Endothelial cell of umbilical vein (primary cell): ENCODE measurements at regions not wholly inside any gene's neighbourhood (a gene's known extent, or its start where the extent isn't known, plus 50 kb on each side); places are given as distances from the start of the nearest gene placed in this dataset.

Source experiments
- BruUV-seq: library from RNA; stranded (reverse); fragments of 400-500 nt; replicated peaks from 2 replicates; lab custom pipeline; 2021; lab: Mats Ljungman, UMichigan
- CTCF ChIA-PET: fragments of 300-600, 350-600 bp; sonication (Branson Sonifier 250); formaldehyde crosslinking; loops from one replicate; lab custom pipeline; 2021; ENCODE audit warnings: antibody characterized with exemption, inconsistent platforms; lab: Charles Lee
- POLR2A ChIA-PET: fragments of 300-600, 350-600 bp; sonication (Branson Sonifier 250); formaldehyde crosslinking; loops from one replicate; lab custom pipeline; 2021; ENCODE audit warnings: antibody characterized with exemption, inconsistent platforms; lab: Charles Lee
- DNase-seq: peaks from one replicate; pipeline ENCODE4 v3.0.0-alpha.2; 2011; ENCODE audit warnings: low read depth, low spot score
- FAIRE-seq: peaks from 2 replicates; lab custom pipeline; 2011; peaks lifted over from hg19 to GRCh38; lab: Jason Lieb, UNC
- H2AFZ ChIP-seq: 2 replicates; pipeline ENCODE4 v1.6.0; 2012; ENCODE audit warnings: low read depth, low read length, control low read depth, inconsistent platforms
- H3K27ac ChIP-seq: 2 replicates; pipeline ENCODE4 v1.5.1; 2011; ENCODE audit warnings: low read depth, mild to moderate bottlenecking, control low read depth, low read length, moderate library complexity; ENCODE audit not compliant: insufficient read depth
- H3K27me3 ChIP-seq, 2 experiments: 2 replicates each; pipeline versions ENCODE4 v1.6.0 to v1.6.1; 2011; ENCODE audit warnings: low read length in 2 of 2, mixed read lengths in 1 of 2; ENCODE audit not compliant: control insufficient read depth in 2 of 2, insufficient read depth in 2 of 2
- H3K36me3 ChIP-seq, 2 experiments: 2 replicates in 1 of 2; 3 replicates in 1 of 2; pipeline ENCODE4 v1.5.1; 2011; ENCODE audit warnings: low read length in 2 of 2, mild to moderate bottlenecking in 1 of 2, moderate library complexity in 1 of 2; ENCODE audit not compliant: control insufficient read depth in 2 of 2, insufficient read depth in 2 of 2; ENCODE audit errors: extremely low read depth in 1 of 2
- H3K4me1 ChIP-seq: 3 replicates; pipeline ENCODE4 v1.5.1; 2011; ENCODE audit warnings: mild to moderate bottlenecking, low read length; ENCODE audit not compliant: control insufficient read depth, insufficient read depth; ENCODE audit errors: extremely low read depth
- H3K4me2 ChIP-seq: 2 replicates; pipeline ENCODE4 v1.6.1; 2011; ENCODE audit warnings: low read length, control low read depth, mixed read lengths; ENCODE audit not compliant: insufficient read depth
- H3K4me3 ChIP-seq, 3 experiments: fragments of 200-600 bp in 1 of 3; sonication (generic), shearing (Covaris generic) in 1 of 3; replicated peaks in 1 of 3; 2 replicates each; pipeline ENCODE4 v1.5.1; 2011 to 2016; ENCODE audit warnings: control low read depth in 3 of 3, low read length in 3 of 3, mild to moderate bottlenecking in 2 of 3, inconsistent platforms in 1 of 3, low read depth in 1 of 3, moderate library complexity in 1 of 3; ENCODE audit not compliant: insufficient read depth in 1 of 3
- H3K79me2 ChIP-seq: 2 replicates; pipeline ENCODE4 v1.6.0; 2012; ENCODE audit warnings: low read length, inconsistent platforms; ENCODE audit not compliant: control insufficient read depth, insufficient read depth
- H3K9ac ChIP-seq: replicated peaks from 2 replicates; pipeline ENCODE3; 2011; ENCODE audit warnings: low read length, control low read depth; ENCODE audit not compliant: insufficient read depth; ENCODE audit errors: extremely low read depth
- H3K9me1 ChIP-seq: replicated peaks from 3 replicates; pipeline ENCODE4 v1.6.0; 2011; ENCODE audit warnings: mild to moderate bottlenecking, low read length; ENCODE audit not compliant: control insufficient read depth, insufficient read depth; ENCODE audit errors: extremely low read depth
- H3K9me3 ChIP-seq: replicated peaks from 2 replicates; pipeline ENCODE4 v1.5.1; 2012; ENCODE audit warnings: low read length, inconsistent platforms; ENCODE audit not compliant: control insufficient read depth, insufficient read depth
- H4K20me1 ChIP-seq: replicated peaks from 2 replicates; pipeline ENCODE3; 2011; ENCODE audit warnings: mild to moderate bottlenecking, low read length; ENCODE audit not compliant: control insufficient read depth, insufficient read depth; ENCODE audit errors: extremely low read depth
- EZH2 ChIP-seq: IDR thresholded peaks from 2 replicates; pipeline ENCODE4 v1.6.1; 2012; ENCODE audit warnings: borderline replicate concordance, low read depth, mild to moderate bottlenecking, moderate library complexity, low read length, inconsistent platforms; ENCODE audit not compliant: severe bottlenecking
- FOS ChIP-seq: IDR thresholded peaks from 2 replicates; pipeline ENCODE4 v1.6.1; 2011; ENCODE audit warnings: mild to moderate bottlenecking, low read length, moderate library complexity, borderline replicate concordance; ENCODE audit not compliant: insufficient read depth
- GATA2 ChIP-seq: IDR thresholded peaks from 2 replicates; pipeline ENCODE4 v1.7.0; 2011; ENCODE audit warnings: low read depth, mild to moderate bottlenecking, moderate library complexity, mixed read lengths, low read length; ENCODE audit not compliant: insufficient read length, insufficient read depth
- JUN ChIP-seq: IDR thresholded peaks from 2 replicates; pipeline ENCODE4 v1.6.1; 2011; ENCODE audit warnings: borderline replicate concordance, low read depth; ENCODE audit not compliant: insufficient read length, insufficient read depth
- MYC ChIP-seq: IDR thresholded peaks from one replicate; pipeline ENCODE4 v1.6.1; 2011; ENCODE audit warnings: mild to moderate bottlenecking, low read depth, low read length
- POLR2A ChIP-seq: IDR thresholded peaks from 2 replicates; pipeline ENCODE4 v1.6.1; 2012; ENCODE audit warnings: low read depth, mild to moderate bottlenecking, control low read depth, low read length
- POLR2AphosphoS5 ChIP-seq: IDR thresholded peaks from 2 replicates; pipeline ENCODE4 v1.6.1; 2012; ENCODE audit warnings: low read depth, mild to moderate bottlenecking, control low read depth, low read length, moderate library complexity; ENCODE audit not compliant: insufficient read depth
- dilution Hi-C: fragments of 300-500 bp; cut with MboI; formaldehyde crosslinking; loops from one replicate; pipeline ENCODE4 v1.15.0; 2019; ENCODE audit warnings: low sequenced_read_pairs; ENCODE audit not compliant: extremely low pct_ligation_motif_present
- intact Hi-C: fragments of 100-400 bp; cut with micrococcal nuclease; formaldehyde crosslinking; loops from one replicate; pipeline ENCODE4 v1.10.0; 2022
- TF ChIP-seq, protein P1 (sequence below), 2 donors: IDR thresholded peaks; 1 replicate in 1 of 2; 2 replicates in 1 of 2; pipeline ENCODE4 v1.5.1; 2011; ENCODE audit warnings: low read length in 2 of 2, mild to moderate bottlenecking in 2 of 2, moderate library complexity in 2 of 2, control low read depth in 1 of 2, inconsistent platforms in 1 of 2, low read depth in 1 of 2; ENCODE audit not compliant: insufficient read depth in 1 of 2; ENCODE audit errors: extremely low read depth in 1 of 2
- TF ChIP-seq, protein P2 (sequence below): IDR thresholded peaks from 2 replicates; pipeline ENCODE4 v1.6.1; 2011; ENCODE audit not compliant: insufficient read depth, insufficient read length

DNA sequence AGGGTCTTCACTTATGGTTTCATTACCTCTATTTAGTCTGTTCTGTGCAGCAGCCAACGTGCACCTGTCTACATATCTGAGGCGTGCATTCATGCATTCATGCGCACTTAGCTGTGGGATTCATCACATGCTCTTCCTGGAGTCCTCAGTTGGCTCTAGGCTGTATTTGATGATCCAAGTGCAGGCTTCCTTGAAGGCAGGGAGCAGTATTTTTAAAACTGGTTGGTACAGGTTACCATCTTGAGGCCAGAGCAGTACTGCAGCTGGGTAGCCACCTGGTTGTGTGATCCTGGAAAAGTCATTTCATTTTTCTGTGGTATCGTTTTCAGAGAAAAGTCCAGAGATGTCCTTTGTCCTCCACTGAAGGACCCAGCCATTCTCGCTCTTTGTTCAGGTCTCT lies 109.8 kb downstream of the EN1 start:
- Histone ChIP-seq H3K9ac (no peak overlapping the region), H3K36me3 (no peaks in the 10 kb centered on the region), H3K4me1 (peaks cover 11% of the 10 kb centered on the region), H4K20me1 (no peaks in the 10 kb centered on the region), H3K79me2 (no peaks in the 10 kb centered on the region), H3K9me3 (no peaks in the 10 kb centered on the region), H3K27ac (no peak overlapping the region), H3K4me3 (no peak overlapping the region), H2AFZ (no peak overlapping the region), H3K4me2 (no peak overlapping the region), H3K9me1 (no peaks in the 10 kb centered on the region), H3K27me3 (no peaks in the 10 kb centered on the region)
- ChIA-PET POLR2A (no interaction called here), CTCF (interaction anchor here (1.2 kb wide), 1 partner anchor 691 kb away, joined by 3 read pairs; no protein-coding TSS in a partner anchor)
- no TSS peak for BruUV-seq
- no peak for TF ChIP-seq POLR2AphosphoS5
- TF ChIP-seq, protein P1, sequence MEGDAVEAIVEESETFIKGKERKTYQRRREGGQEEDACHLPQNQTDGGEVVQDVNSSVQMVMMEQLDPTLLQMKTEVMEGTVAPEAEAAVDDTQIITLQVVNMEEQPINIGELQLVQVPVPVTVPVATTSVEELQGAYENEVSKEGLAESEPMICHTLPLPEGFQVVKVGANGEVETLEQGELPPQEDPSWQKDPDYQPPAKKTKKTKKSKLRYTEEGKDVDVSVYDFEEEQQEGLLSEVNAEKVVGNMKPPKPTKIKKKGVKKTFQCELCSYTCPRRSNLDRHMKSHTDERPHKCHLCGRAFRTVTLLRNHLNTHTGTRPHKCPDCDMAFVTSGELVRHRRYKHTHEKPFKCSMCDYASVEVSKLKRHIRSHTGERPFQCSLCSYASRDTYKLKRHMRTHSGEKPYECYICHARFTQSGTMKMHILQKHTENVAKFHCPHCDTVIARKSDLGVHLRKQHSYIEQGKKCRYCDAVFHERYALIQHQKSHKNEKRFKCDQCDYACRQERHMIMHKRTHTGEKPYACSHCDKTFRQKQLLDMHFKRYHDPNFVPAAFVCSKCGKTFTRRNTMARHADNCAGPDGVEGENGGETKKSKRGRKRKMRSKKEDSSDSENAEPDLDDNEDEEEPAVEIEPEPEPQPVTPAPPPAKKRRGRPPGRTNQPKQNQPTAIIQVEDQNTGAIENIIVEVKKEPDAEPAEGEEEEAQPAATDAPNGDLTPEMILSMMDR (IDR thresholded peaks at IDR 0.05; ENCODE audit: extremely low read depth in 1 of 2, insufficient read depth in 1 of 2, low read depth in 1 of 2, low read length in 2 of 2): no peak
- no peak for TF ChIP-seq FOS
- TF ChIP-seq JUN: no peak
- no peak for TF ChIP-seq POLR2A
- no peak for TF ChIP-seq GATA2
- TF ChIP-seq, protein P2, sequence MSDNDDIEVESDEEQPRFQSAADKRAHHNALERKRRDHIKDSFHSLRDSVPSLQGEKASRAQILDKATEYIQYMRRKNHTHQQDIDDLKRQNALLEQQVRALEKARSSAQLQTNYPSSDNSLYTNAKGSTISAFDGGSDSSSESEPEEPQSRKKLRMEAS: no peak
- TF ChIP-seq EZH2: no peak
- TF ChIP-seq MYC: no peak
- dilution Hi-C loops: no loop called here
- intact Hi-C loops: loop anchor here (5.0 kb wide), 1 partner anchor 120 kb away; no protein-coding TSS in a partner anchor
- DNase-seq (no peak), FAIRE-seq (no peak)
